Loucy (cell line): ENCODE measurements at regions not wholly inside any gene's neighbourhood (a gene's known extent, or its start where the extent isn't known, plus 50 kb on each side); places are given as distances from the start of the nearest gene placed in this dataset.

ENCODE experiments used
- H2AFZ ChIP-seq: fragments of 200-600 bp; sonication (generic); 2 replicates; pipeline ENCODE4 v1.6.0; 2016; ENCODE audit warnings: antibody characterized with exemption, mild to moderate bottlenecking, low read length, moderate library complexity
- H3F3A ChIP-seq: fragments of 200-600 bp; 2 replicates; pipeline ENCODE4 v1.6.0; 2016; ENCODE audit warnings: antibody characterized with exemption, low read depth, mild to moderate bottlenecking
- H3K27me3 ChIP-seq: fragments of 200-600 bp; sonication (generic); 2 replicates; pipeline ENCODE4 v1.6.1; 2014; ENCODE audit warnings: low read length, mild to moderate bottlenecking; ENCODE audit not compliant: insufficient read depth, poor library complexity, severe bottlenecking
- H3K36me3 ChIP-seq: fragments of 200-600 bp; sonication (generic); 2 replicates; pipeline ENCODE4 v1.6.1; 2016; ENCODE audit warnings: low read length; ENCODE audit not compliant: insufficient read depth
- H3K4me1 ChIP-seq: fragments of 200-600 bp; sonication (generic); 2 replicates; pipeline ENCODE4 v1.5.1; 2014; ENCODE audit warnings: low read length, mild to moderate bottlenecking; ENCODE audit not compliant: insufficient read depth, poor library complexity, severe bottlenecking
- H3K4me2 ChIP-seq: fragments of 200-600 bp; sonication (generic); 2 replicates; pipeline ENCODE4 v1.6.0; 2014; ENCODE audit warnings: antibody characterized with exemption, low read length, low read depth, mild to moderate bottlenecking; ENCODE audit not compliant: poor library complexity, severe bottlenecking
- H3K4me3 ChIP-seq: fragments of 200-600 bp; sonication (generic); 2 replicates; pipeline ENCODE4 v1.5.1; 2014; ENCODE audit warnings: low read length, mild to moderate bottlenecking, mixed read lengths; ENCODE audit not compliant: poor library complexity, severe bottlenecking
- H3K79me2 ChIP-seq: fragments of 200-600 bp; sonication (generic); 2 replicates; pipeline ENCODE4 v1.6.1; 2014; ENCODE audit warnings: low read length; ENCODE audit not compliant: insufficient read depth
- H3K9ac ChIP-seq: fragments of 200-600 bp; sonication (generic); 2 replicates; pipeline ENCODE4 v1.6.0; 2014; ENCODE audit warnings: mild to moderate bottlenecking, low read depth, low read length, moderate library complexity; ENCODE audit not compliant: poor library complexity, severe bottlenecking
- H3K9me2 ChIP-seq: fragments of 200-600 bp; sonication (generic); replicated peaks from 2 replicates; pipeline ENCODE4 v1.6.1; 2016; ENCODE audit warnings: low read depth, low read length, mixed read lengths
- H3K9me3 ChIP-seq: fragments of 200-600 bp; sonication (generic); 2 replicates; pipeline ENCODE4 v1.6.1; 2014; ENCODE audit warnings: mild to moderate bottlenecking, antibody characterized with exemption, low read length, low read depth; ENCODE audit not compliant: insufficient read depth
- H4K20me1 ChIP-seq: fragments of 200-600 bp; sonication (generic); 2 replicates; pipeline ENCODE4 v1.6.0; 2014; ENCODE audit warnings: antibody characterized with exemption, low read length, mild to moderate bottlenecking; ENCODE audit not compliant: insufficient read depth, poor library complexity, severe bottlenecking
- CTCF ChIP-seq: fragments of 200-600 bp; sonication (generic); conservative IDR thresholded peaks from 2 replicates; pipeline ENCODE4 v1.5.1; 2014; ENCODE audit warnings: mild to moderate bottlenecking, antibody characterized with exemption, low read length
- EZH2phosphoT487 ChIP-seq: fragments of 200-600 bp; IDR thresholded peaks from 2 replicates; pipeline ENCODE4 v1.6.1; 2018; ENCODE audit warnings: antibody characterized with exemption, mild to moderate bottlenecking, moderate library complexity, borderline replicate concordance

DNA sequence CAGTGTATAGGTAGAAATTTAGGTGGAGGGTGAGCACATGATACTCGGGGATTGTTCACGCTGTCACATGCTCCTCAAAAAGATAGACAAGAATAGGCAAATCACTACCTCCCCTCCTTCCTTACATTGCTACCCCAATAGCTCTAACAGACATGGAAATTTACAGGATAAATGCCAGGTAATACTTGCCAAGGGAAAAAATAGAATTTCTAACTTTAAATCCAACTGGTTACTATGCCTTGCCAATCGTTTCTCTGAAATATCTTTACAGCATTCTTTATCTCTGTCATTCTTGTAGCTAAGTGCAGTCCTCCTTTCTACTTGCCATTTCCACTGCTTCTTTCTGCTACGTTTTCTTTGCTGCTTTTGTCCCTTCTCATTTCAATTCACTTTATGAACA lies 339.8 kb upstream of the ZEB2 start:
- Histone ChIP-seq H2AFZ (no peak overlapping the region), H3K9ac (no peak overlapping the region), H3K9me3 (no peaks in the 10 kb centered on the region), H3K79me2 (no peaks in the 10 kb centered on the region), H3K4me3 (no peak overlapping the region), H3F3A (no peaks in the 10 kb centered on the region), H3K36me3 (no peaks in the 10 kb centered on the region), H3K27me3 (no peaks in the 10 kb centered on the region), H3K4me1 (no peaks in the 10 kb centered on the region), H3K9me2 (no peaks in the 10 kb centered on the region), H3K4me2 (no peak overlapping the region), H4K20me1 (no peaks in the 10 kb centered on the region)
- TF ChIP-seq EZH2phosphoT487 (no peak), CTCF (no peak)

DNA sequence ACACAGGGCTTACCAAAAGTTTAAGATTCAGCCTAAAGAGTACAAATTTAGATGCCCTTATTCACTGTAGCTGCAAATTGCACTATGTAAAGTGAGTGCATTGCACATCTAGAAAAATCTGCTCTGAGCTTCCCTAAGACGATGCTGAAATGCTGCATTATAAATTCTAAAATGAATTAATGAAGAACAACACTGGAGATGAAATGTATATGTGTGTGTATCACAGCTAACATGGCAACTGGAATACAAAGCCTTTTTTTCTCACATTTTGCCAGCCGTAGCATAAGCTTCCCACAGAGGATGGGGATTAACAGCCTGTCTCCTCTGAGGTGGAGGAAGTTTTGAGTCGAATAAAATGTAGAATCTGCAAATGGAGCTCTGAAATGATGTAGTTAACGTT lies 338.3 kb upstream of the ZEB2 start:
- TF ChIP-seq EZH2phosphoT487 (no peak), CTCF (no peak)
- no peaks in the 10 kb centered on the region for H3K9me2 ChIP-seq
- no peaks in the 10 kb centered on the region for H3K36me3 ChIP-seq
- no peaks in the 10 kb centered on the region for H3F3A ChIP-seq
- H3K4me3 ChIP-seq: no peak overlapping the region
- H3K9ac ChIP-seq: no peak overlapping the region
- H3K4me2 ChIP-seq: no peak overlapping the region
- H4K20me1 ChIP-seq: no peaks in the 10 kb centered on the region
- H3K9me3 ChIP-seq: no peaks in the 10 kb centered on the region
- no peaks in the 10 kb centered on the region for H3K27me3 ChIP-seq
- H3K79me2 ChIP-seq: no peaks in the 10 kb centered on the region
- no peak overlapping the region for H2AFZ ChIP-seq
- H3K4me1 ChIP-seq: no peaks in the 10 kb centered on the region

GRCh38 chr2:144854596-144854995 lies 334.7 kb upstream of the ZEB2 start:
- H3K4me2 ChIP-seq: no peak overlapping the region
- no peaks in the 10 kb centered on the region for H3K9me2 ChIP-seq
- H3K79me2 ChIP-seq: no peaks in the 10 kb centered on the region
- H3K9me3 ChIP-seq: no peaks in the 10 kb centered on the region
- no peaks in the 10 kb centered on the region for H3K36me3 ChIP-seq
- H4K20me1 ChIP-seq: no peaks in the 10 kb centered on the region
- no peaks in the 10 kb centered on the region for H3F3A ChIP-seq
- no peak for TF ChIP-seq EZH2phosphoT487
- H2AFZ ChIP-seq: no peak overlapping the region
- no peaks in the 10 kb centered on the region for H3K4me1 ChIP-seq
- H3K9ac ChIP-seq: no peak overlapping the region
- no peak overlapping the region for H3K4me3 ChIP-seq
- H3K27me3 ChIP-seq: no peaks in the 10 kb centered on the region

GRCh38 chr2:144849612-144850011 lies 329.7 kb upstream of the ZEB2 start:
- no peak overlapping the region for H2AFZ ChIP-seq
- H3F3A ChIP-seq: no peaks in the 10 kb centered on the region
- no peak overlapping the region for H3K4me3 ChIP-seq
- no peaks in the 10 kb centered on the region for H3K9me2 ChIP-seq
- H3K9me3 ChIP-seq: no peaks in the 10 kb centered on the region
- no peaks in the 10 kb centered on the region for H4K20me1 ChIP-seq
- H3K9ac ChIP-seq: no peak overlapping the region
- no peaks in the 10 kb centered on the region for H3K27me3 ChIP-seq
- no peaks in the 10 kb centered on the region for H3K36me3 ChIP-seq
- no peaks in the 10 kb centered on the region for H3K4me1 ChIP-seq
- TF ChIP-seq EZH2phosphoT487: no peak
- TF ChIP-seq CTCF: no peak
- H3K4me2 ChIP-seq: no peak overlapping the region
- no peaks in the 10 kb centered on the region for H3K79me2 ChIP-seq
